H54 (cell line): ENCODE measurements at regions not wholly inside any gene's neighbourhood (a gene's known extent, or its start where the extent isn't known, plus 50 kb on each side); places are given as distances from the start of the nearest gene placed in this dataset.

Source experiments
- DNase-seq: peaks from one replicate; pipeline ENCODE4 v3.0.0; 2011; ENCODE audit warnings: low spot score, mixed read lengths; ENCODE audit not compliant: insufficient read length
- FAIRE-seq: peaks from 3 replicates; lab custom pipeline; 2011; peaks lifted over from hg19 to GRCh38; lab: Jason Lieb, UNC
- POLR2A ChIP-seq: IDR thresholded peaks from 2 replicates; pipeline ENCODE4 v1.6.1; 2011; ENCODE audit warnings: low read depth, mild to moderate bottlenecking, low read length

DNA sequence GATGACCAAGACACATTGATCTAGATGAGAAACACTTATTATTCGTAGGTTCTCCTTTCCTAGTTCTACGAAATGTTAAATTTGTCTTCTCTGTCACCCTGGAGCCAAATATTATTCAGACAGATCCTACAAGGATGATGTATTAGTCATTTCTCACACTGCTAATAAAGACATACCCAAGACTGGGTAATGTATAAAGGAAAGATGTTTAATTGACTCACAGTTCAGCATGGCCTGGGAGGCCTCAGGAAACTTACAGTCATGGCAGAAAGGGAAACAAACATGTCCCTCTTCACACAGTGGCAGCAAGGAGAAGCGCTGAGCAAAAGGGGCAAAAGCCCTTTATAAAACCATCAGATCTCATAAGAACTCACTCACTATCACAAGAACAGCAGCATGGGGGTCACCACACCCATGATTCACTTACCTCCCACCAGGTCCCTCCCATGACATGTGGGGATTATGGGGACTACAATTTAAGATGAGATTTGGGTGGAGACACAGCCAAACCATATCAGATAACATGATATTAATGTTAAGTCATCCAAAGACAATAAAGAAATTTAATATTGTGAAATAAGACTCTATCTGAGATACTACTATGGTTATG lies 1248.8 kb upstream of the SLC10A2 start:
- DNase-seq (no peak), FAIRE-seq (peak; percentile 82)
- no peak for TF ChIP-seq POLR2A

DNA sequence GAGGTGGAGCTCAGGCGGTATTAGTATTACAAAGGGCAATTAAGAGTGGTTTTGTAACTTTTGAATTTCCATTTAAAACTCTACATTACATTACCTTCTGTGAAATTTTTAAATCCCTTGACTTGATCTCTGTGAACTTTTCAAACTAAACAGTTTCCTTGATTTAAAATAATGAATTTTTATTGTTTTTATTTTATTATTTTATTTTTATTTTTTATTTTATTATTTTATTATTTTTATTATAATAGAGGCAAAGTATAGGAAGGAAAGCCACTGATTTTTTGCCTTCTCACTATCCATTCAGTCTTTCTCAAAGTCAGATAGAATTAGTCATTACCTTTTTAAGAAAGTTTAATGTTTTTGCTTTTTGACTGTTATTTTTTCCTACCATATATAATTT lies 1248.1 kb upstream of the SLC10A2 start:
- no peak for TF ChIP-seq POLR2A
- FAIRE-seq, result no peak
- DNase-seq, result no peak

DNA sequence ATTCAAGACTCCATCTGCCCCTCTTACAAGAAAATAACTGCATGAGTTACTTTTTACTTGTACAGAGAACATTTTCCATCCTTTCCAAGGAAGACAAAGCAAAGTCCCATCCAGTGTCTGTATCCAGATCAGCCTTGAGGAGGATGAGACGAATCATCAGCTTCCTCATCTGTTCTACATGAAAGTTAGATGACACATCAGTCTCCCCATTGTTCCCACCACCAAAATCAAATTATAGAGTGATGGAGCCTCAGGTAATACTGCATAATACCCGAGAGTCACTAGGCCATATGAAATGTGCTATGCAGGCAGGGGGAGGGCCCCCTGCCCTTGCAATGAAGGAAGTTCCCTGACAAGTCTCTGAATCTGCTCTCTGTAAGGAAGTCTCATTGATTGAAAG lies 1244.6 kb upstream of the SLC10A2 start:
- no peak for TF ChIP-seq POLR2A
- FAIRE-seq (no peak), DNase-seq (no peak)

DNA sequence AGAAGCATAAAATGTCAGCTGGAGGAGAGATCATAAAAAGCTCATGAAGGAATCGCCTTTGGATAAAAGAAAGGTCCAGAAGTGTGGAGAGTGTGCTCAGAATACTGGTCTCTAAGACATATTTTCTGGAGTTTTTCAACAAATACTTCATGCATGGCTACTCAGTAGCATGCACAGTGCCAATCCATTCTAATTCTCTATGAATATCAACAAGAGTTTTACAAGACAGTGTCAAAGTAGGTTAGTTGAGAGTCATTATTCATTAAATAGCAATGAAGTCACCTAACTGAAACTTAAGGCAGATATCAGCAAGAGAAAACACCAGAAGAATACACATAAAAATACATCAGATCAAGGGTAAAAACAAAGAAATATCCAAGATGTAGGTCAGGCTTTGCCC lies 1243.2 kb upstream of the SLC10A2 start:
- DNase-seq (no peak), FAIRE-seq (peak; percentile 36)
- TF ChIP-seq POLR2A, result no peak

DNA sequence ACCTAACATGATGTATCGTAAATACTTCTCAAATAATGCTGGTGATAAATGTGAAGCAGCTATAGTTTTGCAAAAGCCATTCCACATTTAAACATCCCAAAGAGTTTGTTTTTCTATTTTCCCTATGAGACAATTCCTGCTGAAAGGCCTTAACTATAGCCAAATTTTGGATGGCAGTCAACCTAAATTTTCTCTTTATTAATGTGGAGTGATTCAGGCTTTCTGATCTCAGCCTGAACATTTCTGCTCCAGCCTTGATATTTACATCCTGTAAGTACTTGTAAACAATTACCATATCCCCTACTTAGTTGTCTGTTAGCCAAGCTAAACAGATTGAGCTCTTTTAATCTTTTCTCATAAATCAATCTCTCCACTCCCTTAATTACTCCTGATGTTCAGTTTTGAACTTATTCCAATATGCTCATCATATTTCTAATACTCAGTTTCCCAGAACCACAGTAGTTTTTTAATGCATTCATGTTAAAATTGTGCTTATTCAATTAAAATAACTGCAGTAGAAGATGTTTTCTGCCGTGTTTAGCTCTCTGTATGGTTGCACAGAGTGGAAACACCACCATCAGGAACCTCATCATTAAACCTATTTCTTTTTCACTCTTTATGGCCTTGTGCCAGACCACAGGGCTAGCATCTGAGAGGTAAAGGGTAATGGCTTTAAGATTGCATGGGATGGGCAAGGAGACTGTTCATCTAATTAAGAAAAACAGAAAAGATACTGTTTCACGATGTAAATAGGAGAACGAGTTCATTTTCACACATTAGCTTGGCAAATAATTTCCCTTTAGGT lies 1235.2 kb upstream of the SLC10A2 start:
- DNase-seq (no peak), FAIRE-seq (no peak)
- TF ChIP-seq POLR2A, result no peak

DNA sequence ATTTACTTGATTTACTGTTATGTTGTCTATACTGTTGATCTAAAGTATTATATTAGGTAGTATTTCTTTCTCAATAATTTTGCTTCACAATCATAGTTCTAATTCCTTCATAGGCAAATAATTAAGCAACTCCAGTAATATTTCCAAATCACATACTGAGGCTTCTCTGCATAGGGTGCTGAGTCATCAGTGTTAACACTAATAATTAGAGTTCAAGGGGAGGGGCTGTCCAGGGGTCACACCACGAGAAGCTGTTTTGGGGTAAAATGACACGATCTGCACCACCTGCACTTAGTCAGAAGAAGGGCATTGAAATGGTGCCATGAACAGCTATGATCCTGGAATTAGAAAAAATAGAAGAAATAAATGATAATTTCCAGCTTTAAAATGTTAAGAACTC lies 1230.9 kb upstream of the SLC10A2 start:
- no peak for TF ChIP-seq POLR2A
- FAIRE-seq (no peak), DNase-seq (no peak)

DNA sequence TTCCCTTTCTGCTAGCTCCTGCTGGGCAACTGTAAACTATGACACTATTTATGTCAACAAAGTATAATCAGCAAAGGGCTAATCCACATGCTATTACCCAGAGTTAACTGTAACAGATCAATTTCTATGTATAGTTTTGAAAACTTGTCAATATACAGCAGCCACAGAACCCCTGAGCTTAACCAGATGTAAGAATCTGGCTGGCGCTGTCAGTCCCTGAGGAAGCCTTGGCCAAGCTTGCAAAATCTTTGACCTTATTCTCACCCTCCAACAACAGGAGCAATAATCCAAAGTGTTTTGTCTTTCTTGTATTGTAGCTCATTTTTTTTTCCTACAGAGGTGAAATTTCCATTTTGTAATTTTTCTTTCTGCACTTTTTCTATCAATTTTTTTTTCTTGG lies 1230.1 kb upstream of the SLC10A2 start:
- DNase-seq (no peak), FAIRE-seq (no peak)
- TF ChIP-seq POLR2A, result no peak

DNA sequence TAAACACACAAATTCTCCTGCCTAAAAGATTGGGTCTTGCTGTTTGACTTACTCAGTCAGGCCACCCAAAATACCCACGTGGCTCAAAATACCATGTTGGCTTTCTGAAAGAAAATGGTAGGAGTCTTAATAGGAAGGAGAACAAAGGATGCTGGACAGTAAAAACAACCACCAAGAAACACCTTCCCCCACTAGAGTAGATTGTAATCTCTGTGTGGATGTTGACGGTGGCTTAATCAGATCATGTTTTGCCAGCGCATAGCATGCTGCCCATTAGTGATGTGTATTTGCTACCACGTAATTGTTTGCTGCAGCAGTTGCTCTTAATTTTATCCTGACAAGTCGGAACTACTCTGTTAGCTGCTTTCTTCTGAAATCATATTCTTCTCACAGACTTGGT lies 1229.3 kb upstream of the SLC10A2 start:
- TF ChIP-seq POLR2A, result no peak
- FAIRE-seq, result no peak
- DNase-seq, result no peak

DNA sequence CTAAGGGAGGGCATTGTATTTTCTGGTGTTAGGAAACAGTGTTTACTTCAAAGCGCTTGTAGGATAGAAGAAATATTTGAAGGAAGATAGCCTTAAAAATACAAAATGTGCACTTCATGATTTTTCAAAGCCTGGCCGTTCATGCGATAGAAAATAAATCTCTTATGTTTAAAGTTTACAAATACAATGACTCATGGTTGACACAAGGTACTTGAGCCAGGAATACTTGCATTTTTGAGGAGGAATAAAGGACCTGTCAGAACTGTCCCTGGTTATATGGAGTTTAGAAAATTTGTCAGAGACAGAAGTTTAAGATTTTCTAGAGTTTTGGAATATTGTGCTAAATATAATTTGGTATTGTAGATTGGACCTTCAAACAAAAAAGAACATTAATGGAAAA lies 1223.2 kb upstream of the SLC10A2 start:
- TF ChIP-seq POLR2A, result no peak
- FAIRE-seq, result no peak
- DNase-seq, result no peak

DNA sequence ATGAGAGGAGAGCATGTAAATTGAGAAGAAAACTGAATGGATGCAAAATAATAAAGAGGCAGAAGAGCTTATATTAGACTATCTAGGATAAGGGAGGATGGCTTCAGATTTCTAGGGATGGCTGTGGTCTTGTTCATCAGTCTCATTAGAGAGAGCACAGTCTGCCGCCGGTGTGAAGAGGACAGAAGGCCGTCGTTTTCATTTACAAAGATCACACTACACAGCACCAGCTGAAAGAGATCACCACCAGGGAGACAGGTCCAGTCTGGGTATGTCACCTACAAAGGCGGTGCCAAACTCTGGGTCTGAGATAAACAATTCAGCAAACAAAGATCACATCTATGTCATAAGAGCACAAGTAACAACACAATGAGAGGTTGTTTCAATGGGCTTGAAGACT lies 1222.3 kb upstream of the SLC10A2 start:
- no peak for FAIRE-seq
- no peak for TF ChIP-seq POLR2A
- no peak for DNase-seq

DNA sequence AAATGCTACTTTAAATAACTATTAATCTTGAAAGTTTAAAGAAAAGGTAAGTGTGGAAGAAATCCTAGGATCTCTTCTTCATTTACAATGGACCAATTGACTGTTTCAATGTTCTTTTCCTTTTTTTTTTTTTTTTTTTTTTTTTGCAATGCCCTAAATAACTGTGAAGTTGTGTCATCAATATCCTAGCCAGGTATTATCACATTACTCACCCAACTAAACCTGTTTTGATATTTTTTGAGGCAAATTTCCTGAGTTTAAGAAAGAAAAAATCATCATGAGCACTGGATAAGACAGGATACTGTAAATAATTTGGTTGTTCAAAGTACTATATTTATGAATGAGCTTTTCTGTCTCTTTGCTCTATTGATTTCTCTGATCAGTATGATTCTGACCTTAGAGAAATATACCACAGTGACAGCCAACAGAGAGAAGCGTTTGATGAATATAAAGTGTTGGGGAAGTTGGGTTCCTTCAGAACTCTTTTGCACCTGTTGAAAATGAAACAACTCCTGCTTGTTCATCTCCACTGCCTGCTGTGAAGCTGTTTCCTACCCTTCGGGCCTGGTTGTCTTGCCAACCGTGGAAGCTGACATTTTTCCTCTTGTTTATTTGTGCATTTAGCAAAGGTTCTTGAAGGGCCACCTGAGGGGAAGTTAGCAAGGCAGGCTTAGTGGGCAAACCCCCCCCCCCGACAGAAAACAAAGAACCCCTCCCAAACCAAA lies 1220.5 kb upstream of the SLC10A2 start:
- no peak for DNase-seq
- peak; percentile 20 for FAIRE-seq
- no peak for TF ChIP-seq POLR2A

DNA sequence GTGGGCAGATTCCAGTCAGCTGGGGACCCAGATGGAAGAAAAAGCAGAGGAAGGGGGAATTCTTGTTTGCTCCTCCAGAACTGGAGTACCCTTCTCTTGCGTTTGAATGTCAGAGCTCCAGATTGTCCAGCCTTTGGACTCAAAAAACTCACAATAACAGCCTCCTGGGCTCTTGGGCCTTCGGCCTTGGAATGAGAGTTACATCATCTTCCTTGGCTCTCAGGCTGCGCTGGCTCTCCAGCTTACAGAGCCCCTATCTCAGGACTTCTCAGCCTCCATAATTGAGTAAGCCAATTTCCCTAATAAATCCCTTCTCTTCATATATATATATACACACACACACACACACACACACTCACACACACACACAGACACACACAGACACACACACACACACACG lies 1215.7 kb upstream of the SLC10A2 start:
- FAIRE-seq, result no peak
- no peak for DNase-seq
- no peak for TF ChIP-seq POLR2A

DNA sequence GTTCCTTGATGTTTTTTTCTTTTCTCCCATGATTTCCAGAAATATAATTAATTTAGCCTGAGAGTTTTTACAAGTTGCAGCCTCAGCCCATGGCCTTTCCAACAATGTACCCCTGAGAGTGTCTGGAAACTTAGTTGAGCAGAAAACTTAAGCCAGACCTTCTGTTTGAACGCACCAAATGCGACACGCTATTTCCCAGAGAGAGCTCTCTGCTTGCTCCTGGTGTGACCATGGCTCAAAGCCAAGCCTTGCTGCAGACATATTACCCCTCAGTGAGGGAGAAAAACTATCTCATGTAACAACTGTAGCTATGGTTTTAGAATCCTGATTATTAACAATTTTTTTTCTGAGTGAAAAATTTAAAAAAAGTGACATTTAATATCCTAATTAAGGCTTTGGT lies 1204.5 kb upstream of the SLC10A2 start:
- no peak for TF ChIP-seq POLR2A
- DNase-seq (no peak), FAIRE-seq (no peak)

DNA sequence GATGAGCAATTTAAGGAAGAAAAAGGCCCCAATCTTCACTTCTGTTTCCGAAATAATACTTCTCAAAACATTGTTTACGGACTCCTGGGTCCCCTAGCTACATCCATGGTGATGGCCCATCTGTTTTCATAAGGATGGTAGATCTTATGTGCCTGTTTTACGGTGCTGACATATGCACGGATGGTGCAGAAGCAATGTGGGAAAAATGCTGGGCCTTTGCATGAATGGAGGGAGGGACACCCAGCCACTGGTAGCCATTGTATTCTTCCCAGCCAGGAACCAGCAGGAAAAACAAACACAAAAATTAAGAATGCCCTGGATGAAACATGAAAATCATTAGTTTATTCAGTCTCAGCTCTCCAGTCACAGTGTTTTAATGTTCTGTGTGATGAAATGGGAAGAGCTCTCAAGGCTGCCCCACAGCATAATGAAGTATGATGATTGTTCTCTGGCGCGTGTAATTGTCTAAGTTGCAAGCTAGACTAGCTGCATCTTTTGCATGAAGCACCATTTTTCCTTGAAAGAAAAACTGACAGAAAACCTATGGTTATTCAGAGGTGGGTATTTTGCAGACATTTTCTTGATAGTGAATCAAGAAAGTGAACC lies 1201.1 kb upstream of the SLC10A2 start:
- no peak for DNase-seq
- TF ChIP-seq POLR2A, result no peak
- FAIRE-seq, result no peak
